Right renal pelvis (tissue), 4 donors: ENCODE measurements at regions not wholly inside any gene's neighbourhood (a gene's known extent, or its start where the extent isn't known, plus 50 kb on each side); places are given as distances from the start of the nearest gene placed in this dataset.
"Not testable (repeated sequence)": the region's sequence is repeated elsewhere in the genome, so short reads cannot be mapped to it uniquely, and the experiment has no call there.

Experiments used
- DNase-seq, 4 donors: peaks; one replicate each; pipeline ENCODE4 v3.0.0-alpha.2; 2013; ENCODE audit warnings: low read depth in 4 of 4, low spot score in 3 of 4, missing footprints in 1 of 4

- DNase-seq, result not testable (repeated sequence)
Measured at GRCh38 chr11:3445535-3445934, 66.6 kb upstream of the ZNF195 start.

DNA sequence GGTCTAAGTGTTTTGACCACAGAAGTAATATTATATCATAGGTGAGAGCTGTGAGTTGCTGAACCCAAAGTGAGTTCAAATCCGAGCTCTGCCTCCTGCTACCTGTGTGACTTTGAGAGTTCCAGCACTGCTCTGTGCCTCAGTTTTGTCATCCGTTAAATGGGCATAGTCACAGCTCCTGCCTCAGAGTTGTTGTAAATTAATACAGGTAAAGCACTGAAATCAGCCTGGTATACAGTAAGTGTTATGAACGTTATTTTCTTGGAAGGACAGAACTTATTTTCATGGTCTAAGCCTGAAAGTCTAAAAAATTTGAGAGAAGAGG lies 65.4 kb upstream of the ZNF195 start:
- DNase-seq, result not testable (repeated sequence)

DNA sequence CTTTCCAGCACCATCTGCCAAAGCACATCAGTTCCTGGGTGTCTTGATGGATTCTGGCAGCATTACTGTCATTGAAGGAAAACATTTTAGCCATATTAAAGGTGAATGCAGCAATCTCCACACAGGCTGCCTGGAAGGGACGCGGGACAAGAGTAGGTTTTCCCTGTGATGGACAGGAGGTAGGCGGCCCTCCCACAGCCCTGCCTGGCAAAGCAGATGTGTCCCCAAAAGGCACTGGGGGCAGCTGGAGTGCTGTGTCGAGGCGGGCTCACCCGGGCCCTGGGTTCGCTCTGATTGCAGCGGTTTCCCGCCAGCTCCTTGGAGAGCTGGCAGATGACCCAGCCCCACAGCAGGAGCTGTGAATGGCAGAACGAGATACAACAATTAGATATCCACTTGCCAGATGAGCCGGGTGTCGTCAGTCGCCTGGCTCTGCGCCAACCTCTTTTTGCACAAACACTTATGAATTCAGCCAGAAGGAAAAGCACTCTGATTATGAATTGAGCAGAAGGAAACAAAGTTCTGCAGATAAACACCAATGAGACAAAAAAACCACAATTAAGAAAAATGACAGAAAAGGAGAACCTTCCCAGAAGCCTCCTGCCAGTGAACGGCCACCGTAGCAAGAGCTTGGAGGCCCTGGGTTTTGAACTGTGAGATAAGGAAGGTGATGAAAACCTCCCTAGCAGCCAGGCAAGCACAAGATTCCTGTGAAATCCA lies 64.9 kb upstream of the ZNF195 start:
- DNase-seq, result not testable (repeated sequence)

GRCh38 chr11:3437441-3437840 lies 58.5 kb upstream of the ZNF195 start:
- not testable (repeated sequence) for DNase-seq

DNA sequence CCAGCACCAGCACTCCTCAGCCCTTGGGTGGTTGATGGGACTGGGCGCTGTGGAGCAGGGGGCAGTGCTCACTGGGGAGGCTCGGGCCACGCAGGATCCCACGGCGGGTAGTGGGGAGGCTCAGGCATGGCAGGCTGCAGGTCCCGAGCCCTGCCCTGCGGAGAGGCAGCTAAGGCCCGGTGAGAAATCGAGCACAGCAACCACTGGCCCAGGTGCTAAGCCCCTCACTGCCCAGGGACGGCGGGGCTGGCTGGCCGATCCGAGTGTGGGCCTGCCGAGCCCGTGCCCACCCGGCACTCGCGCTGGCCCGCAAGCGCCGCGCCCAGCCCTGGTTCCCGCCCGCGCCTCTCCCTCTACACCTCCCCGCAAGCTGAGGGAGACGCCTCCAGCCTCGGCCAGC lies 56.0 kb upstream of the ZNF195 start:
- DNase-seq, result no peak

GRCh38 chr11:3429191-3429590 lies 50.2 kb upstream of the ZNF195 start:
- not testable (repeated sequence) for DNase-seq
